ENCODE measurements at regions not wholly inside any gene's neighbourhood (a gene's known extent, or its start where the extent isn't known, plus 50 kb on each side); places are given as distances from the start of the nearest gene placed in this dataset.

DNA sequence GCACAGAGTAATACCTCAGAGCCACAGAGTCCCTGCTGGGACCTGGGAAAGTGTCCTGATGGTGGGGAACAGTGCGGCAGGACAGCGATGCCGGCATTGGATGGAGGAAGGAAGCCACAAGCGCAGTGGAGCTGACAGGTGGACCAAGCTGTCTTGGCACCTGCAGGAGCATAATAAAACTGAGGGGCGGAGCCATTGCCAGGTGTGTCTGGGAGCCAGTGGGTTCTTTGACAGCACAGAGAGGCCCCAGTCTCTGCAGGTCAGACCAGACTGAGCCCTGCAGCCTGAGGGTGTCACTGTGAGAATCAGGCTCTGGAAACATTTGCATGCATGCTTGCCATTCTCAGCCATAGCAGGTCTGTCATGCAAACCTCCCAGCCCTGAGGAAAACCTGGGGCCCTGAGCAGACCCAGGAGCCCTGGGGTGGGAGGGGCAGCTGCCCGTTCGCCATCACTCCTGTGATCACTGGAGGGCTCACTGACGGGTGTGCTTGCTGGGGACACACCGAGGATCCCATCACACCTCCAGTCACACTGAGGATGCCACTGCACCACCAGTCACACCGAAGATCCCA, 210.5 kb upstream of the HDAC4 start:
- Histone ChIP-seq H3K79me2 (ENCODE audit: control insufficient read depth, insufficient read depth, low read length) (no peaks in the 10 kb centered on the region), H2AFZ (ENCODE audit: control insufficient read depth, low read length) (no peak overlapping the region), H3K36me3 (ENCODE audit: control insufficient read depth in 2 of 2, extremely low read depth in 1 of 2, insufficient read depth in 2 of 2, low read length in 2 of 2) (no peaks in the 10 kb centered on the region), H3K27me3 (ENCODE audit: control insufficient read depth, extremely low read depth, insufficient read depth, low read length) (no peaks in the 10 kb centered on the region), H3K4me1 (ENCODE audit: control insufficient read depth, extremely low read depth, insufficient read depth, low read length) (no peaks in the 10 kb centered on the region), H3K9me3 (ENCODE audit: control insufficient read depth, low read depth, low read length) (no peaks in the 10 kb centered on the region), H3K9me1 (ENCODE audit: control insufficient read depth, extremely low read depth, insufficient read depth, low read length) (no peaks in the 10 kb centered on the region), H3K4me3 (ENCODE audit: control insufficient read depth in 2 of 3, extremely low read depth in 1 of 3, insufficient read depth in 2 of 3, low read depth in 1 of 3, low read length in 3 of 3) (no peak overlapping the region), H3K9ac (ENCODE audit: control insufficient read depth, extremely low read depth, insufficient read depth, low read length) (no peak overlapping the region), H3K4me2 (ENCODE audit: control insufficient read depth, extremely low read depth, insufficient read depth, low read depth, low read length) (no peak overlapping the region), H4K20me1 (ENCODE audit: control insufficient read depth, extremely low read depth, insufficient read depth, low read length) (no peaks in the 10 kb centered on the region), H3K27ac (ENCODE audit: control insufficient read depth, insufficient read depth, low read length) (no peak overlapping the region)
- no peak for DNase-seq (ENCODE audit: low read depth, low spot score)
- dilution Hi-C loops (cut with MboI; ENCODE audit: extremely low pct_ligation_motif_present, low sequenced_read_pairs), result no loop called here
- TF ChIP-seq, protein P1, sequence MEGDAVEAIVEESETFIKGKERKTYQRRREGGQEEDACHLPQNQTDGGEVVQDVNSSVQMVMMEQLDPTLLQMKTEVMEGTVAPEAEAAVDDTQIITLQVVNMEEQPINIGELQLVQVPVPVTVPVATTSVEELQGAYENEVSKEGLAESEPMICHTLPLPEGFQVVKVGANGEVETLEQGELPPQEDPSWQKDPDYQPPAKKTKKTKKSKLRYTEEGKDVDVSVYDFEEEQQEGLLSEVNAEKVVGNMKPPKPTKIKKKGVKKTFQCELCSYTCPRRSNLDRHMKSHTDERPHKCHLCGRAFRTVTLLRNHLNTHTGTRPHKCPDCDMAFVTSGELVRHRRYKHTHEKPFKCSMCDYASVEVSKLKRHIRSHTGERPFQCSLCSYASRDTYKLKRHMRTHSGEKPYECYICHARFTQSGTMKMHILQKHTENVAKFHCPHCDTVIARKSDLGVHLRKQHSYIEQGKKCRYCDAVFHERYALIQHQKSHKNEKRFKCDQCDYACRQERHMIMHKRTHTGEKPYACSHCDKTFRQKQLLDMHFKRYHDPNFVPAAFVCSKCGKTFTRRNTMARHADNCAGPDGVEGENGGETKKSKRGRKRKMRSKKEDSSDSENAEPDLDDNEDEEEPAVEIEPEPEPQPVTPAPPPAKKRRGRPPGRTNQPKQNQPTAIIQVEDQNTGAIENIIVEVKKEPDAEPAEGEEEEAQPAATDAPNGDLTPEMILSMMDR (optimal IDR thresholded peaks at IDR 0.05 in 1 of 3, IDR thresholded peaks at IDR 0.05 in 1 of 3, conservative IDR thresholded peaks at IDR 0.05 in 1 of 3; ENCODE audit: extremely low read depth in 1 of 3, insufficient read depth in 2 of 3, low read length in 3 of 3), result no peak
- no peak for TF ChIP-seq EZH2 (IDR thresholded peaks at IDR 0.05; ENCODE audit: low read length)
- no peak for FAIRE-seq

DNA sequence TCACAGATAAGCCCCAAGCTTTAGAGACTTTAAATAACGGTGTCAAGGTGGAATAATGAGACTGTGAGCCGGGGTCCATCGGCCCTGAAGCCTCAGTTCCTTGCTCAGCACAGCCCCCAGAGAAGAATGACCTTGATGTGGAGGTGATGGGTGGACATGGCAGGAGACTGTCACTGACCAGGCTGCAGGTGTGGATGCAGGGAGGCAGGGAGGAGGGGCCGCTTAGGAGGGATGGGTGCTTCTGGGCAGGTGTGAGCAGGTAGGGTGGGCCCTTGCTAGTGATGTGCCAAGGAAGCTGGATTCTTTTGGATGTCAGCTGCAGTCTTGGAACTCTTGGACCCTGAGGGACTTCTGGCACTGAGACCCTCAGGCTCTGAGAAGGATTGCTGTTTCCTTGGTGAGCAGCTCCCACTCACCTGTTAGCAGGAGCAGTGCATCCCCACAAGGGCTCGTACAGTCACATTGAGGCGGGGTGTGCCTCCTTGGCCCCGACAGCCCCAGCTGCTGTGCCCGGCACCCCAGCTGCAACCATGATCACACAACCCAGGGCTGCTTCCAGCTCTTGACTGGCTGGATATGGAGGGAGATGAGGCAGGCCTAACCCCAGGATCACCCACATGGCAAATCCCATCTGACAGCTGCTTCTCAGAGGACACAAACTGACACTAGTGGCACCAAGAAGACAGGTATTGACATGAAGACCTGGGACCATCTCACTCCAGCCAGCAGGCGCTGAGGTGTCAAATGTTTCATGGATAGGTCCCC, 209.8 kb upstream of the HDAC4 start:
- dilution Hi-C loops (cut with MboI; ENCODE audit: extremely low pct_ligation_motif_present, low sequenced_read_pairs), result no loop called here
- no peak overlapping the region for H3K4me3 ChIP-seq (ENCODE audit: control insufficient read depth in 2 of 3, extremely low read depth in 1 of 3, insufficient read depth in 2 of 3, low read depth in 1 of 3, low read length in 3 of 3)
- H2AFZ ChIP-seq (ENCODE audit: control insufficient read depth, low read length), result no peak overlapping the region
- no peaks in the 10 kb centered on the region for H3K9me3 ChIP-seq (ENCODE audit: control insufficient read depth, low read depth, low read length)
- H3K79me2 ChIP-seq (ENCODE audit: control insufficient read depth, insufficient read depth, low read length), result no peaks in the 10 kb centered on the region
- H3K36me3 ChIP-seq (ENCODE audit: control insufficient read depth in 2 of 2, extremely low read depth in 1 of 2, insufficient read depth in 2 of 2, low read length in 2 of 2), result no peaks in the 10 kb centered on the region
- H3K9me1 ChIP-seq (ENCODE audit: control insufficient read depth, extremely low read depth, insufficient read depth, low read length), result no peaks in the 10 kb centered on the region
- no peak overlapping the region for H3K4me2 ChIP-seq (ENCODE audit: control insufficient read depth, extremely low read depth, insufficient read depth, low read depth, low read length)
- H3K27me3 ChIP-seq (ENCODE audit: control insufficient read depth, extremely low read depth, insufficient read depth, low read length), result no peaks in the 10 kb centered on the region
- DNase-seq (ENCODE audit: low read depth, low spot score), result no peak
- no peak overlapping the region for H3K27ac ChIP-seq (ENCODE audit: control insufficient read depth, insufficient read depth, low read length)
- no peak for FAIRE-seq
- H3K4me1 ChIP-seq (ENCODE audit: control insufficient read depth, extremely low read depth, insufficient read depth, low read length), result no peaks in the 10 kb centered on the region
- no peak overlapping the region for H3K9ac ChIP-seq (ENCODE audit: control insufficient read depth, extremely low read depth, insufficient read depth, low read length)
- TF ChIP-seq EZH2 (IDR thresholded peaks at IDR 0.05; ENCODE audit: low read length), result no peak
- TF ChIP-seq, protein P1 (optimal IDR thresholded peaks at IDR 0.05 in 1 of 3, IDR thresholded peaks at IDR 0.05 in 1 of 3, conservative IDR thresholded peaks at IDR 0.05 in 1 of 3; ENCODE audit: extremely low read depth in 1 of 3, insufficient read depth in 2 of 3, low read length in 3 of 3), result no peak
- no peaks in the 10 kb centered on the region for H4K20me1 ChIP-seq (ENCODE audit: control insufficient read depth, extremely low read depth, insufficient read depth, low read length)

All from keratinocyte (primary cell).